Large intestine (tissue), 3 donors: ENCODE measurements at regions not wholly inside any gene's neighbourhood (a gene's known extent, or its start where the extent isn't known, plus 50 kb on each side); places are given as distances from the start of the nearest gene placed in this dataset.

Source experiments
- DNase-seq, 2 donors: peaks; one replicate each; pipeline versions ENCODE4 v3.0.0 to v3.0.0-alpha.2; 2013
- H3K27ac ChIP-seq: one replicate; pipeline ENCODE4 v1.5.1; 2013; ENCODE audit warnings: low read length
- H3K27me3 ChIP-seq: 2 replicates; pipeline ENCODE4 v1.6.1; 2013; ENCODE audit warnings: low read length; ENCODE audit not compliant: control insufficient read depth, insufficient read depth
- H3K36me3 ChIP-seq: 2 replicates; pipeline ENCODE4 v1.6.1; 2013; ENCODE audit warnings: low read length; ENCODE audit not compliant: control insufficient read depth, insufficient read depth
- H3K4me1 ChIP-seq: one replicate; pipeline ENCODE4 v1.6.1; 2013; ENCODE audit warnings: low read length; ENCODE audit not compliant: control insufficient read depth, insufficient read depth
- H3K4me3 ChIP-seq: one replicate; pipeline ENCODE4 v1.5.1; 2013; ENCODE audit warnings: low read length
- H3K9me3 ChIP-seq: one replicate; pipeline ENCODE4 v1.6.1; 2013; ENCODE audit warnings: mild to moderate bottlenecking, low read depth, low read length, moderate library complexity; ENCODE audit not compliant: control insufficient read depth
- WGBS: methylation state at CpG from one replicate; pipeline ENCODE4 v1.1.5; 2013; ENCODE audit warnings: low lambda C conversion rate; ENCODE audit not compliant: insufficient coverage; 5-methylcytosine and 5-hydroxymethylcytosine counted together

DNA sequence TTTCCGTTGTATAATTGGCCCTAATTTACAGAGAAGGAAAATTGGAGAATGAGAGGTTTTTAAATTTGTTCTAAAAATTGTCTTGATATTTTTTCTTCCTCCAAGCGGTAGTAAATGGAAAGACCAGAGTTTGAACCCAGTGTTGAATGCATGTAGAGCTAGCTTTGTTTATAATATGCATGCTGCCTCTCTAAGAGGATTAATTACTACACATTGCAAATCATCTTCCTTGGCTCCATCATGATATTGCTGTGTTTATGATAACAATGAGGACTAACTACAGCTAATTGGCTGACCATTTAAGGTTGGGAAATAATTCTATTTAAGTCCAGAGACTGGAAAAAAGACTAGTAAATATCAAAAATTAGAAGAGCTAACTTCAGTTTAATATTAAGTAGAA, 338.5 kb downstream of the PLK2 start:
- Histone ChIP-seq H3K27me3 (no peaks in the 10 kb centered on the region), H3K4me3 (no peak overlapping the region), H3K27ac (no peak overlapping the region), H3K36me3 (no peaks in the 10 kb centered on the region), H3K4me1 (no peaks in the 10 kb centered on the region), H3K9me3 (no peaks in the 10 kb centered on the region)
- DNase-seq: no peak
- WGBS: 100% methylated on average over 1 of the region's 2 CpGs

GRCh38 chr5:58117542-58117941, 342.3 kb downstream of the PLK2 start:
- no peaks in the 10 kb centered on the region for H3K36me3 ChIP-seq
- no peaks in the 10 kb centered on the region for H3K9me3 ChIP-seq
- no peak for DNase-seq
- WGBS: 40% methylated on average over 1 of the region's 2 CpGs
- H3K4me1 ChIP-seq: no peaks in the 10 kb centered on the region
- no peak overlapping the region for H3K27ac ChIP-seq
- H3K27me3 ChIP-seq: no peaks in the 10 kb centered on the region
- no peak overlapping the region for H3K4me3 ChIP-seq

GRCh38 chr5:58116346-58116745, 343.5 kb downstream of the PLK2 start:
- no peak for DNase-seq
- H3K4me1 ChIP-seq: no peaks in the 10 kb centered on the region
- H3K27me3 ChIP-seq: no peaks in the 10 kb centered on the region
- H3K4me3 ChIP-seq: no peak overlapping the region
- no peaks in the 10 kb centered on the region for H3K36me3 ChIP-seq
- 88% methylated on average over 1 of the region's 3 CpGs for WGBS
- no peak overlapping the region for H3K27ac ChIP-seq
- H3K9me3 ChIP-seq: no peaks in the 10 kb centered on the region

- Histone ChIP-seq H3K9me3 (no peaks in the 10 kb centered on the region), H3K4me1 (no peaks in the 10 kb centered on the region), H3K4me3 (no peak overlapping the region), H3K27ac (no peak overlapping the region), H3K27me3 (no peaks in the 10 kb centered on the region), H3K36me3 (no peaks in the 10 kb centered on the region)
- no CpG with 5 or more reads among the region's 1 CpG for WGBS
- no peak for DNase-seq
Observed at GRCh38 chr5:58115811-58116210, 344.1 kb downstream of the PLK2 start.

- Histone ChIP-seq H3K27me3 (no peaks in the 10 kb centered on the region), H3K36me3 (no peaks in the 10 kb centered on the region), H3K9me3 (no peaks in the 10 kb centered on the region), H3K27ac (no peak overlapping the region), H3K4me1 (no peaks in the 10 kb centered on the region), H3K4me3 (no peak overlapping the region)
- WGBS: 100% methylated on average over 1 of the region's 3 CpGs
- DNase-seq: no peak
Observed at GRCh38 chr5:58114324-58114723, 345.6 kb downstream of the PLK2 start.

DNA sequence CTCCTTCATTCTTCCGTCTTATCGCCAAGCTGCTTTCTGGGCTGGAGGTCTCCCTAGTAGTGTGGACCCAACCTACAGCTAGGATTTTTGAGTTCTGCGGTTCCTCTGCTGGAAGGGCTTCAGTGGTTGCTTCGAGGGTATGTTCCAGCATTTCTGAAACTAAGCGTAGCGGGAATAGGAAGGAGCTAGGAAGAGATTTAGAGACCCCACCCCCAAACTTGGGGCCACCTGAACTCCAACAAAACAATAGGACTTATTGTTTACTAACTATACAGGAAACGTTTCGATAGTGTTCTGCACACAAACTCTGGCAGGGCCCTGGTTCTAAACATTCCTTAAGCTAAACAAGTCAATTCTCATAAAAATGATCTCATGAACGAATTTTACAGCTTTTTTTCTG, 346.7 kb downstream of the PLK2 start:
- no peak for DNase-seq
- H3K27ac ChIP-seq: no peak overlapping the region
- H3K9me3 ChIP-seq: no peaks in the 10 kb centered on the region
- H3K36me3 ChIP-seq: no peaks in the 10 kb centered on the region
- no peak overlapping the region for H3K4me3 ChIP-seq
- no peaks in the 10 kb centered on the region for H3K4me1 ChIP-seq
- H3K27me3 ChIP-seq: no peaks in the 10 kb centered on the region
- 88% methylated on average over 1 of the region's 9 CpGs for WGBS

- Histone ChIP-seq H3K9me3 (no peaks in the 10 kb centered on the region), H3K27me3 (no peaks in the 10 kb centered on the region), H3K4me3 (no peak overlapping the region), H3K27ac (no peak overlapping the region), H3K4me1 (no peaks in the 10 kb centered on the region), H3K36me3 (no peaks in the 10 kb centered on the region)
- DNase-seq: no peak
- 71% methylated on average over 1 of the region's 1 CpG for WGBS
Observed at GRCh38 chr5:58108511-58108910, 351.4 kb downstream of the PLK2 start.

- Histone ChIP-seq H3K4me3 (no peak overlapping the region), H3K4me1 (no peaks in the 10 kb centered on the region), H3K9me3 (no peaks in the 10 kb centered on the region)
Observed at GRCh38 chr5:58107704-58108103, 352.2 kb downstream of the PLK2 start.

GRCh38 chr5:58106754-58107410, 353.0 kb downstream of the PLK2 start:
- no peaks in the 10 kb centered on the region for H3K36me3 ChIP-seq
- H3K27ac ChIP-seq: no peak overlapping the region
- no peaks in the 10 kb centered on the region for H3K9me3 ChIP-seq
- no peaks in the 10 kb centered on the region for H3K4me1 ChIP-seq
- no peak for DNase-seq
- no peak overlapping the region for H3K4me3 ChIP-seq
- no peaks in the 10 kb centered on the region for H3K27me3 ChIP-seq
- 93% methylated on average over 2 of the region's 3 CpGs for WGBS

More at GRCh38 chr5:58107704-58108103, 352.2 kb downstream of the PLK2 start:
- no peak for DNase-seq
- Histone ChIP-seq H3K27ac (no peak overlapping the region), H3K27me3 (no peaks in the 10 kb centered on the region), H3K36me3 (no peaks in the 10 kb centered on the region)
- no CpG with 5 or more reads among the region's 2 CpGs for WGBS

DNA sequence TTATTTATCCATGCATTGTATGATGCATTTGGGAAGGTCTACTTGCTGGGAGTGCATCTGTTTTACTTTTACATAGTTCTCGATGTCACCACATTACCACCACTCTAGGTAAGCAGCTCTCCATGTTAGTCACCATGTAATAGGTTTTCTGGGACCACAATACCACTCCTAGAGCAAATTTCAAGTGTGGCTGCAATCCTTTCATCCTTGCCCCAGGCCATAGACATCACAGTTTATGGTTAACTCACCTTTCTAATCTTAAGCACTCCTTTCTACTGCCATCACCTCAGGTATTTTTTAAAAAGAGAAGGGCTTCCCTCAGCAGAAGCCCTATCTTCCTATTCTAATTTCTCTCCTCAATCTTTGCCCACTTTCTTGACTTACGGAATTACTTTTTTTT, 354.1 kb downstream of the PLK2 start:
- H3K27me3 ChIP-seq: no peaks in the 10 kb centered on the region
- DNase-seq: no peak
- H3K4me3 ChIP-seq: no peak overlapping the region
- H3K36me3 ChIP-seq: no peaks in the 10 kb centered on the region
- no peaks in the 10 kb centered on the region for H3K9me3 ChIP-seq
- no CpG with 5 or more reads among the region's 2 CpGs for WGBS
- no peak overlapping the region for H3K27ac ChIP-seq
- H3K4me1 ChIP-seq: no peaks in the 10 kb centered on the region

DNA sequence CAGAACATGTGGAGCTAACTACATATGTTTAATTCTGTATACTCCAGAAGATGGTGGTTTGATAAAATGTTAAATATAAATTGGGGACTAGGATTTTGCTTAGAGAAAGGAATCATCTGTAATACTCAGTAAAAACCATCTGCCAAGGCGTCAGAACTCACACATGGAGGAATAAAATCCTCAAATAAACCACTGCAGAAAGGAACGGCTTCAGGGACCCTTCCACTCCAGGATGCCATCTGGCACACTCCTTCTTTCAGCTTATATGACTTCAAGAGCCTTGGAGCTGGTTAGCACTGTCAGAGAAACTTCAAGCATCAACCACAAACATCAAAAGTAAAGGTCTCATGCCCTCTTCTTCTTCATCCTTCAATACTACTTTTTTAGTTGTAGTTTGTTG, 360.6 kb downstream of the PLK2 start:
- WGBS: no CpG with 5 or more reads among the region's 2 CpGs
- Histone ChIP-seq H3K4me3 (no peak overlapping the region), H3K36me3 (no peaks in the 10 kb centered on the region), H3K27me3 (no peaks in the 10 kb centered on the region), H3K9me3 (no peaks in the 10 kb centered on the region), H3K27ac (no peak overlapping the region), H3K4me1 (no peaks in the 10 kb centered on the region)
- DNase-seq: no peak
